Parathyroid adenoma (tissue), 2 donors: ENCODE measurements at regions not wholly inside any gene's neighbourhood (a gene's known extent, or its start where the extent isn't known, plus 50 kb on each side); places are given as distances from the start of the nearest gene placed in this dataset.

Source experiments
- H2AFZ ChIP-seq: fragments of 300-600 bp; sonication (generic); one replicate; pipeline ENCODE4 v1.7.0; 2017; ENCODE audit warnings: antibody characterized with exemption, mild to moderate bottlenecking
- H3K27ac ChIP-seq: fragments of 300-600 bp; sonication (generic); one replicate; pipeline ENCODE4 v1.7.0; 2017
- H3K27me3 ChIP-seq: fragments of 300-600 bp; sonication (generic); one replicate; pipeline ENCODE4 v1.7.0; 2017; ENCODE audit warnings: low read length; ENCODE audit not compliant: control insufficient read depth, insufficient read depth
- H3K36me3 ChIP-seq: fragments of 300-600 bp; sonication (generic); one replicate; pipeline ENCODE4 v1.7.0; 2017; ENCODE audit warnings: low read length; ENCODE audit not compliant: control insufficient read depth, insufficient read depth
- H3K4me1 ChIP-seq: fragments of 300-600 bp; sonication (generic); one replicate; pipeline ENCODE4 v1.7.0; 2017; ENCODE audit warnings: control low read depth
- H3K4me2 ChIP-seq: fragments of 300-600 bp; sonication (generic); one replicate; pipeline ENCODE4 v1.7.0; 2017; ENCODE audit warnings: low read length
- H3K4me3 ChIP-seq: fragments of 300-600 bp; sonication (generic); one replicate; pipeline ENCODE4 v1.7.0; 2017; ENCODE audit warnings: low read depth, low read length
- H3K79me2 ChIP-seq: fragments of 300-600 bp; sonication (generic); one replicate; pipeline ENCODE4 v1.7.0; 2017; ENCODE audit warnings: control low read depth
- H3K9ac ChIP-seq: fragments of 300-600 bp; sonication (generic); one replicate; pipeline ENCODE4 v1.7.0; 2017; ENCODE audit warnings: mild to moderate bottlenecking
- H3K9me3 ChIP-seq: fragments of 300-600 bp; sonication (generic); one replicate; pipeline ENCODE4 v1.7.0; 2017; ENCODE audit warnings: low read length; ENCODE audit not compliant: control insufficient read depth
- TF ChIP-seq, protein P1 (sequence below): fragments of 300-600 bp; sonication (generic); IDR thresholded peaks from one replicate; pipeline ENCODE4 v1.7.0; 2017; ENCODE audit warnings: antibody characterized with exemption, mild to moderate bottlenecking
- donor health status: primary hyperparathyroidism.

- Histone ChIP-seq H3K79me2 (no peaks in the 10 kb centered on the region), H2AFZ (no peak overlapping the region), H3K27ac (no peak overlapping the region), H3K4me1 (no peaks in the 10 kb centered on the region), H3K4me3 (no peak overlapping the region), H3K4me2 (no peak overlapping the region), H3K9me3 (no peaks in the 10 kb centered on the region), H3K36me3 (no peaks in the 10 kb centered on the region), H3K9ac (no peak overlapping the region), H3K27me3 (no peaks in the 10 kb centered on the region)
- TF ChIP-seq, protein P1, sequence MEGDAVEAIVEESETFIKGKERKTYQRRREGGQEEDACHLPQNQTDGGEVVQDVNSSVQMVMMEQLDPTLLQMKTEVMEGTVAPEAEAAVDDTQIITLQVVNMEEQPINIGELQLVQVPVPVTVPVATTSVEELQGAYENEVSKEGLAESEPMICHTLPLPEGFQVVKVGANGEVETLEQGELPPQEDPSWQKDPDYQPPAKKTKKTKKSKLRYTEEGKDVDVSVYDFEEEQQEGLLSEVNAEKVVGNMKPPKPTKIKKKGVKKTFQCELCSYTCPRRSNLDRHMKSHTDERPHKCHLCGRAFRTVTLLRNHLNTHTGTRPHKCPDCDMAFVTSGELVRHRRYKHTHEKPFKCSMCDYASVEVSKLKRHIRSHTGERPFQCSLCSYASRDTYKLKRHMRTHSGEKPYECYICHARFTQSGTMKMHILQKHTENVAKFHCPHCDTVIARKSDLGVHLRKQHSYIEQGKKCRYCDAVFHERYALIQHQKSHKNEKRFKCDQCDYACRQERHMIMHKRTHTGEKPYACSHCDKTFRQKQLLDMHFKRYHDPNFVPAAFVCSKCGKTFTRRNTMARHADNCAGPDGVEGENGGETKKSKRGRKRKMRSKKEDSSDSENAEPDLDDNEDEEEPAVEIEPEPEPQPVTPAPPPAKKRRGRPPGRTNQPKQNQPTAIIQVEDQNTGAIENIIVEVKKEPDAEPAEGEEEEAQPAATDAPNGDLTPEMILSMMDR, result no peak
These were observed 51.0 kb upstream of the PHF24 start for GRCh38 chr9:34907044-34907443.

DNA sequence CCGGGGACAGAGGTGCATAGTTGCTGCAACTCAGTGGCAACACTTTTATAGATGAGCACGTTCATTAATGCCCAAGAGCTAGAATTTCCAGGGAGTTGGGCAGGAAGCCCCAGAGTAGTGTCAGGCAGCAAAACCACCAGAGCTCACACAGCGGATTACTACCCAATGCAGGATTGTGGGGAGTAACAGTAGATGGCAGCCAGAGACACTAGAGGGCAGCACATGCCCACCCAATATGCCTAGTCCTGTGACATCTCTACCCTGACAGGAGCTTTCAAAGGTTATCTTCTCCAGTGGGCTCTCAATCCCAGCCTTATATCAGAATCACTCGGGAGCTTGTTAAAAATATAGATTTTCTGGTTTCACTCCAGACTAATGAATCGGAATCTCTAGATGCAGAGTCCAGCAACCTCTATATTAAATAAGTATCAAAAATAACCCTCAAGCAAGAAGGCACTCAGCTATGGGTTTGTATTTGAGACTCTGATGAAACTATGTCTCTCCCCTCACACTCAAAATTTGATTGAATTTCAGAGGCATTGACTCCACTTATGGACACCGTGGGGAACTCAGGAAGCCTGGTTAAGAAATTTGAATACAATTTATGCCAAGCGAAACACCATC lies 58.4 kb upstream of the PHF24 start:
- Histone ChIP-seq H3K4me3 (no peak overlapping the region), H3K27me3 (no peaks in the 10 kb centered on the region), H3K36me3 (no peaks in the 10 kb centered on the region), H3K4me1 (no peaks in the 10 kb centered on the region), H3K4me2 (no peak overlapping the region), H3K27ac (no peak overlapping the region), H3K9ac (no peak overlapping the region), H2AFZ (no peak overlapping the region), H3K9me3 (no peaks in the 10 kb centered on the region), H3K79me2 (no peaks in the 10 kb centered on the region)
- TF ChIP-seq, protein P1, result peak; percentile 66

GRCh38 chr9:34898846-34899245 lies 59.2 kb upstream of the PHF24 start:
- no peaks in the 10 kb centered on the region for H3K27me3 ChIP-seq
- H3K4me1 ChIP-seq, result no peaks in the 10 kb centered on the region
- H2AFZ ChIP-seq, result no peak overlapping the region
- no peak overlapping the region for H3K9ac ChIP-seq
- no peaks in the 10 kb centered on the region for H3K36me3 ChIP-seq
- no peak overlapping the region for H3K4me3 ChIP-seq
- no peaks in the 10 kb centered on the region for H3K79me2 ChIP-seq
- H3K27ac ChIP-seq, result no peak overlapping the region
- TF ChIP-seq, protein P1, result no peak
- no peaks in the 10 kb centered on the region for H3K9me3 ChIP-seq
- no peak overlapping the region for H3K4me2 ChIP-seq

GRCh38 chr9:34896112-34896511 lies 62.0 kb upstream of the PHF24 start:
- Histone ChIP-seq H3K27ac (no peak overlapping the region), H3K9ac (no peak overlapping the region), H3K9me3 (no peaks in the 10 kb centered on the region), H3K27me3 (no peaks in the 10 kb centered on the region), H3K79me2 (no peaks in the 10 kb centered on the region), H3K4me3 (no peak overlapping the region), H2AFZ (no peak overlapping the region), H3K4me2 (no peak overlapping the region), H3K36me3 (no peaks in the 10 kb centered on the region), H3K4me1 (no peaks in the 10 kb centered on the region)
- TF ChIP-seq, protein P1, result no peak

- TF ChIP-seq, protein P1, result no peak
- Histone ChIP-seq H3K4me1 (no peaks in the 10 kb centered on the region), H3K9ac (no peak overlapping the region), H3K79me2 (no peaks in the 10 kb centered on the region), H3K27ac (no peak overlapping the region), H3K4me3 (no peak overlapping the region), H2AFZ (no peak overlapping the region), H3K9me3 (no peaks in the 10 kb centered on the region), H3K4me2 (no peak overlapping the region), H3K36me3 (no peaks in the 10 kb centered on the region), H3K27me3 (no peaks in the 10 kb centered on the region)
These were observed 65.2 kb upstream of the PHF24 start for GRCh38 chr9:34892886-34893285.
